GM23248 (cell line): ENCODE measurements at regions not wholly inside any gene's neighbourhood (a gene's known extent, or its start where the extent isn't known, plus 50 kb on each side); places are given as distances from the start of the nearest gene placed in this dataset.

ENCODE experiments used
- DNase-seq: peaks from one replicate; pipeline ENCODE4 v3.0.0-alpha.2; 2015
- H2AFZ ChIP-seq: fragments of 200-600 bp; sonication (generic); 2 replicates; pipeline ENCODE4 v1.6.1; 2016; ENCODE audit warnings: antibody characterized with exemption
- H3F3A ChIP-seq: fragments of 200-600 bp; sonication (generic); 2 replicates; pipeline ENCODE4 v1.6.1; 2016; ENCODE audit warnings: mild to moderate bottlenecking, antibody characterized with exemption, mixed run types; ENCODE audit not compliant: insufficient read depth
- H3K27ac ChIP-seq: fragments of 200-600 bp; sonication (generic); 2 replicates; pipeline ENCODE4 v1.5.1; 2016; ENCODE audit warnings: mild to moderate bottlenecking
- H3K27me3 ChIP-seq: fragments of 200-600 bp; sonication (generic); replicated peaks from 2 replicates; pipeline ENCODE4 v1.6.1; 2016; ENCODE audit warnings: mild to moderate bottlenecking; ENCODE audit not compliant: insufficient read depth
- H3K36me3 ChIP-seq: fragments of 200-600 bp; sonication (generic); 2 replicates; pipeline ENCODE4 v1.6.1; 2016; ENCODE audit warnings: low read depth, mild to moderate bottlenecking
- H3K4me1 ChIP-seq: fragments of 200-600 bp; sonication (generic); 2 replicates; pipeline ENCODE4 v1.6.1; 2016; ENCODE audit warnings: mild to moderate bottlenecking; ENCODE audit not compliant: insufficient read depth
- H3K4me2 ChIP-seq: fragments of 200-600 bp; sonication (generic); one replicate; pipeline ENCODE4 v1.6.1; 2016; ENCODE audit warnings: mild to moderate bottlenecking; ENCODE audit not compliant: unreplicated experiment
- H3K4me3 ChIP-seq: fragments of 200-600 bp; sonication (generic); 2 replicates; pipeline ENCODE4 v1.5.1; 2016; ENCODE audit warnings: mild to moderate bottlenecking
- H3K79me2 ChIP-seq: fragments of 200-600 bp; sonication (generic); 2 replicates; pipeline ENCODE4 v1.6.1; 2016; ENCODE audit warnings: mild to moderate bottlenecking; ENCODE audit not compliant: insufficient read depth
- H3K9ac ChIP-seq: fragments of 200-600 bp; sonication (generic); 2 replicates; pipeline ENCODE4 v1.6.1; 2016; ENCODE audit warnings: mild to moderate bottlenecking
- H3K9me2 ChIP-seq: fragments of 200-600 bp; sonication (generic); 2 replicates; pipeline ENCODE4 v1.6.1; 2016; ENCODE audit warnings: mixed run types, mild to moderate bottlenecking, moderate library complexity; ENCODE audit not compliant: insufficient read depth
- H3K9me3 ChIP-seq: fragments of 200-600 bp; sonication (generic); one replicate; pipeline ENCODE4 v1.6.1; 2017; ENCODE audit warnings: low read depth
- H4K20me1 ChIP-seq: fragments of 200-600 bp; sonication (generic); 2 replicates; pipeline ENCODE4 v1.6.0; 2016; ENCODE audit not compliant: insufficient read depth
- EZH2 ChIP-seq: fragments of 200-600 bp; sonication (generic); IDR thresholded peaks from 2 replicates; pipeline ENCODE4 v1.6.1; 2018; ENCODE audit warnings: antibody characterized with exemption, mild to moderate bottlenecking; ENCODE audit not compliant: insufficient read depth, poor library complexity, severe bottlenecking
- EZH2phosphoT487 ChIP-seq: fragments of 200-600 bp; sonication (generic); IDR thresholded peaks from 2 replicates; pipeline ENCODE4 v1.6.1; 2018; ENCODE audit warnings: antibody characterized with exemption, moderate library complexity, mild to moderate bottlenecking, low read depth; ENCODE audit not compliant: insufficient read depth
- WGBS, 2 experiments: methylation state at CpG; one replicate each; pipeline ENCODE4 v1.1.6; 2015 to 2017; ENCODE audit warnings: low lambda C conversion rate in 2 of 2, low coverage in 1 of 2; ENCODE audit errors: missing lambda C conversion rate in 2 of 2; 5-methylcytosine and 5-hydroxymethylcytosine counted together
- in situ Hi-C: fragments of 300-500 bp; cut with MboI; formaldehyde crosslinking; loops from 2 replicates; pipeline ENCODE4 v1.15.0; 2020

DNA sequence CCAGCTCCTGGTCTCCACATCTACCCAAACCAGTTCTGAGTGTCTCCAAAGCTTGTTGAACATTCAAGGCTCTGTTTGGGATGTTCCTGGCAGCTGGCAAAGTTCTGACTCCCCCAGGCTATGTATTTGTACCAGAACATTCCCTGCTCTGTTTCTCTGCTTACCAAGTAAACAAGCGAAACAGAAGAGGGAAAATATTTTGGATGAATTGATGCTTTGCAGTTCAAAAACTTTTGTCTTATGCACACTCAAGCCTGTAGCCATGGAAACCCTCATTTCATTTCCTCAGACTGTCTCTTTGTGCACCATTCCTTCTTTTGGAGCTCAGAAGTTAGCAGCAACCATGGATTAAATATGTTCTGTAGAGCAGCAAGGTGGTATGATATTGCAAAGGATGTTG lies 145.8 kb downstream of the ACTL7B start:
- no peaks in the 10 kb centered on the region for H3K9me3 ChIP-seq
- no peak for DNase-seq
- no peaks in the 10 kb centered on the region for H3K36me3 ChIP-seq
- H3F3A ChIP-seq, result no peaks in the 10 kb centered on the region
- no peak overlapping the region for H3K9ac ChIP-seq
- no peaks in the 10 kb centered on the region for H3K9me2 ChIP-seq
- no peak overlapping the region for H3K4me2 ChIP-seq
- in situ Hi-C loops, result no loop called here
- H4K20me1 ChIP-seq, result no peaks in the 10 kb centered on the region
- H3K27me3 ChIP-seq, result peaks cover 25% of the 10 kb centered on the region
- H3K79me2 ChIP-seq, result no peaks in the 10 kb centered on the region
- no peak overlapping the region for H3K27ac ChIP-seq
- H3K4me1 ChIP-seq, result no peaks in the 10 kb centered on the region
- WGBS, 2 experiments, result 36 to 42% methylated on average over 1 of the region's 1 CpG
- no peak overlapping the region for H2AFZ ChIP-seq
- TF ChIP-seq EZH2, result no peak
- no peak for TF ChIP-seq EZH2phosphoT487
- no peak overlapping the region for H3K4me3 ChIP-seq

GRCh38 chr9:108709126-108709525 lies 146.7 kb downstream of the ACTL7B start:
- Histone ChIP-seq H3K79me2 (no peaks in the 10 kb centered on the region), H4K20me1 (no peaks in the 10 kb centered on the region), H3K36me3 (no peaks in the 10 kb centered on the region), H3K9me2 (no peaks in the 10 kb centered on the region), H3K27me3 (peaks cover 25% of the 10 kb centered on the region), H2AFZ (no peak overlapping the region), H3K4me3 (no peak overlapping the region), H3K9me3 (no peaks in the 10 kb centered on the region), H3K4me1 (peaks cover 6% of the 10 kb centered on the region; the same call in 1 of the 2 replicates), H3F3A (no peaks in the 10 kb centered on the region), H3K27ac (no peak overlapping the region), H3K4me2 (no peak overlapping the region), H3K9ac (no peak overlapping the region)
- DNase-seq, result no peak
- TF ChIP-seq EZH2 (no peak), EZH2phosphoT487 (no peak)
- in situ Hi-C loops, result no loop called here

GRCh38 chr9:108708448-108708847 lies 147.3 kb downstream of the ACTL7B start:
- DNase-seq, result no peak
- Histone ChIP-seq H2AFZ (no peak overlapping the region), H4K20me1 (no peaks in the 10 kb centered on the region), H3K79me2 (no peaks in the 10 kb centered on the region), H3K9ac (no peak overlapping the region), H3K4me2 (no peak overlapping the region), H3K4me3 (no peak overlapping the region), H3K4me1 (peaks cover 6% of the 10 kb centered on the region; the same call in 1 of the 2 replicates), H3K27me3 (peaks cover 25% of the 10 kb centered on the region), H3K9me2 (no peaks in the 10 kb centered on the region), H3K9me3 (no peaks in the 10 kb centered on the region), H3K27ac (no peak overlapping the region), H3F3A (no peaks in the 10 kb centered on the region), H3K36me3 (no peaks in the 10 kb centered on the region)
- in situ Hi-C loops, result no loop called here
- TF ChIP-seq EZH2phosphoT487 (no peak), EZH2 (no peak)
- WGBS, 2 experiments, result 57 to 64% methylated on average over 9 of the region's 9 CpGs

- Histone ChIP-seq H3K27ac (no peak overlapping the region), H3K4me3 (no peak overlapping the region), H3K4me1 (peaks cover 6% of the 10 kb centered on the region; the same call in 1 of the 2 replicates), H2AFZ (no peak overlapping the region), H3K79me2 (no peaks in the 10 kb centered on the region), H3K9me3 (no peaks in the 10 kb centered on the region), H3K27me3 (peaks cover 17% of the 10 kb centered on the region), H3K9me2 (no peaks in the 10 kb centered on the region), H3F3A (no peaks in the 10 kb centered on the region), H3K4me2 (no peak overlapping the region), H4K20me1 (no peaks in the 10 kb centered on the region), H3K9ac (no peak overlapping the region), H3K36me3 (no peaks in the 10 kb centered on the region)
- in situ Hi-C loops, result no loop called here
- no peak for DNase-seq
- 23 to 25% methylated on average over 3 of the region's 3 CpGs for WGBS, 2 experiments
- TF ChIP-seq EZH2 (no peak), EZH2phosphoT487 (no peak)
Measured at GRCh38 chr9:108707120-108707519, 148.7 kb downstream of the ACTL7B start.

GRCh38 chr9:108704156-108704852 lies 151.5 kb downstream of the ACTL7B start:
- Histone ChIP-seq H3K4me1 (peaks cover 6% of the 10 kb centered on the region; the same call in 1 of the 2 replicates), H3F3A (no peaks in the 10 kb centered on the region), H3K27ac (no peak overlapping the region), H4K20me1 (no peaks in the 10 kb centered on the region), H3K36me3 (no peaks in the 10 kb centered on the region), H3K9ac (no peak overlapping the region), H3K9me2 (no peaks in the 10 kb centered on the region), H3K4me2 (no peak overlapping the region), H3K27me3 (peaks cover 17% of the 10 kb centered on the region), H3K79me2 (no peaks in the 10 kb centered on the region), H2AFZ (no peak overlapping the region), H3K9me3 (no peaks in the 10 kb centered on the region), H3K4me3 (no peak overlapping the region)
- TF ChIP-seq EZH2 (no peak), EZH2phosphoT487 (no peak)
- 45 to 64% methylated on average over 3 to 4 of the region's 4 CpGs for WGBS, 2 experiments
- in situ Hi-C loops, result no loop called here
- peak; percentile 54 for DNase-seq
